ENCODE measurements at regions not wholly inside any gene's neighbourhood (a gene's known extent, or its start where the extent isn't known, plus 50 kb on each side); places are given as distances from the start of the nearest gene placed in this dataset.

- no peak for ATAC-seq
- DNase-seq (ENCODE audit: low spot score) = no peak
Observed at GRCh38 chr21:28261298-28261697, 731.4 kb downstream of the LTN1 start.

GRCh38 chr21:28257276-28257675 lies 735.4 kb downstream of the LTN1 start:
- DNase-seq (ENCODE audit: low spot score) (no peak), ATAC-seq (no peak)

- DNase-seq (ENCODE audit: low spot score) (no peak), ATAC-seq (no peak)
Observed at GRCh38 chr21:28256837-28257236, 735.8 kb downstream of the LTN1 start.

- peak; percentile 76 for DNase-seq (ENCODE audit: low spot score)
- ATAC-seq = peak; percentile 98
Observed at GRCh38 chr21:28256420-28256831, 736.3 kb downstream of the LTN1 start.

GRCh38 chr21:28253961-28254360 lies 738.7 kb downstream of the LTN1 start:
- ATAC-seq (no peak), DNase-seq (ENCODE audit: low spot score) (no peak)

- DNase-seq (ENCODE audit: low spot score) = no peak
- no peak for ATAC-seq
Observed at GRCh38 chr21:28253338-28253737, 739.3 kb downstream of the LTN1 start.

GRCh38 chr21:28252928-28253327 lies 739.7 kb downstream of the LTN1 start:
- no peak for ATAC-seq
- no peak for DNase-seq (ENCODE audit: low spot score)

- ATAC-seq = no peak
- DNase-seq (ENCODE audit: low spot score) = no peak
Observed at GRCh38 chr21:28250946-28251345, 741.7 kb downstream of the LTN1 start.

GRCh38 chr21:28247454-28248020 lies 745.1 kb downstream of the LTN1 start:
- DNase-seq (ENCODE audit: low spot score) (no peak), ATAC-seq (peak; percentile 59)

- DNase-seq (ENCODE audit: low spot score) (no peak), ATAC-seq (no peak)
Observed at GRCh38 chr21:28240586-28240985, 752.1 kb downstream of the LTN1 start.

GRCh38 chr21:28239340-28239739 lies 753.3 kb downstream of the LTN1 start:
- DNase-seq (ENCODE audit: low spot score) (no peak), ATAC-seq (no peak)

GRCh38 chr21:28237661-28238060 lies 755.0 kb downstream of the LTN1 start:
- DNase-seq (ENCODE audit: low spot score) = no peak
- ATAC-seq = no peak

- no peak for DNase-seq (ENCODE audit: low spot score)
- peak; percentile 56 for ATAC-seq
Observed at GRCh38 chr21:28235169-28235895, 757.3 kb downstream of the LTN1 start.

- ATAC-seq = no peak
- no peak for DNase-seq (ENCODE audit: low spot score)
Observed at GRCh38 chr21:28234326-28234725, 758.4 kb downstream of the LTN1 start.

- ATAC-seq (no peak), DNase-seq (ENCODE audit: low spot score) (no peak)
Observed at GRCh38 chr21:28233536-28234220, 759.0 kb downstream of the LTN1 start.

GRCh38 chr21:28230559-28230958 lies 762.1 kb downstream of the LTN1 start:
- ATAC-seq (no peak), DNase-seq (ENCODE audit: low spot score) (no peak)

GRCh38 chr21:28229814-28230213 lies 762.9 kb downstream of the LTN1 start:
- ATAC-seq (no peak), DNase-seq (ENCODE audit: low spot score) (no peak)

- no peak for ATAC-seq
- no peak for DNase-seq (ENCODE audit: low spot score)
Observed at GRCh38 chr21:28228636-28228995, 764.1 kb downstream of the LTN1 start.

GRCh38 chr21:28227881-28228635 lies 764.6 kb downstream of the LTN1 start:
- DNase-seq (ENCODE audit: low spot score) (no peak), ATAC-seq (no peak)

GRCh38 chr21:28226563-28226962 lies 766.1 kb downstream of the LTN1 start:
- ATAC-seq (no peak), DNase-seq (ENCODE audit: low spot score) (no peak)

- DNase-seq (ENCODE audit: low spot score) = no peak
- no peak for ATAC-seq
Observed at GRCh38 chr21:28224191-28224726, 768.4 kb downstream of the LTN1 start.
